COR-L47 (cell line): ENCODE measurements at regions not wholly inside any gene's neighbourhood (a gene's known extent, or its start where the extent isn't known, plus 50 kb on each side); places are given as distances from the start of the nearest gene placed in this dataset.
A peak's percentile ranks its signal among the peaks of the same experiment; 100 is the strongest.

ENCODE experiments used
- DNase-seq: peaks from one replicate; lab custom pipeline; 2025; lab: John Stamatoyannopoulos, UW

GRCh38 chr11:123302751-123303195, 107.7 kb upstream of the CLMP start:
- no peak for DNase-seq

DNA sequence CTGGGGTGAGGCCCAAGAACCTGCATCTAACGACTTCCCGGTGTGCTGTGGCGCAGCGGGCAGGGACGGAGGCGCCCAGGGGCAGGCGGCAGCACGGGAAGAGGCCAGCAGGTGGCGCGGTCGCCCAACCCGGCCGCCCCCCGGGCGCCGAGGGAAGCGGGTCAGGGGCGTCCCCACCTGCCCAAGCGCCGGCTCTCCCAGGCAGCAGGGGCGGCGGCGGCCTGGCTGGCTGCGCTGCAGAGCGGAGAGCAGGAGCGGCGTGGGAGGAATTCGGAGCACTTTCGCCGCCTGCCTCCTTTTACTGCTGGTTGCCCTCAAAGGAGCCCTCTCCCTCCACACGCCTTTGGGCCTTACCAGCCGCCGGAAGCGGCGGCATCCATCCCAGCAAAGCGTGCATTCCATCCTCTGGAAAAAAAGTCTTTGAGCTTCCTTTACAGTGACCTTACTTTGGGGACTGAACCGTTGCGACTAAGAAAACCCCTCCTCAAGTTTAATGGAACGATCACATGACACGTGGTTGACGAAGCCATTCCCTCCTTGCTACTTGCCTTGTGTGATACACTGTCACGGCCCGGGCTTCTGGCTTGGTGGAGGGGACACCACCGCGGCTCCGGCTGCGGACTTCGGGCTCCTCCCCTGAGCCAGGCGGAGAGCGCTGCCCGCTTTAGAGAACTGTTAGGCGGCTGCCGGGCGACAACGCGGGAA, 106.8 kb upstream of the CLMP start:
- no peak for DNase-seq

DNA sequence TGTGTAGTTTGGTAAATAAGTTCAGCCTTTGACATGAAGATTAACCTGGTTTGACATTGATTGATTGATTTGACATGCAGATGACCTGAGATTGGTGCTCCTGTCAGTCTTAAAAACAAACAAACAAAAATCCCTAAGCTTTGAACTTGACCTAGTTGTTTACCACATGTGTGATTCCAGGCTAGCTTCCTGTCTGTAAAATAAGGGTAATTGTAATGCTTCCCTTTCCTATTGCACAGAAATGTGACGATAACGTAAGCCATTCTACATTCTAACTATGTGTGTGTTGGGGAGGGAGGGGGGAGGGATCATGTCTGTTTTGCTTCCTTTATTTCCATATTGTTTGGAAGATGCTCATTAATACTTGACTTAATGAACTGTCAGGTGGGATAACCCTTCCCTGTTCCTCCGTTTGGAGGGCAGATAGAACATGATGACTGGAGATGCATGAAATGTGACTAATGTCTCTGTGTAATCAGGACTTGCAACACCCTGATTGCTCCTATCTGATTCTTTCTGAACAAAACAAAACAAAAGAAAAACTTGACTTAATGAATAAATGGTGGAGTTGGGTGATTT, 106.1 kb upstream of the CLMP start:
- DNase-seq, result no peak

DNA sequence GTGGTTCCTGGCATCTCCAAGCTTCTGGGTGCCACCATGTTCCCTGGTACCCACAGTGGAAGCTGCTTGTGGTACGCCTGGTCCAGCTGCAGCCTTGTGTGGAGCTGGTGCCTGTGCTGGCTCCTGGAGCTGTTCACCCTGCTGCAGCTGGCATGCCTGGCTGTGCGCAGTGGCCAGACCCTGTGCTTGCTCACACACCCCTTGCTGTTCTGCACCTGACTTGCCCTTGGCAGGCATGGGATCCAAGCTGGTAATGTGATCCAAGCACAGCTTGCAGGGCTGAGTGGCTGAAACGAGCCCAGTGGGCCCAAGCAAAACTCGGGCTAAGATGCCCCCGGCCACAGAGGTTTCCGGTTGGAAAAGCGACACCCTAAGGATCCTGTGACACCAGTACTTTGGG, 104.7 kb upstream of the CLMP start:
- no peak for DNase-seq

DNA sequence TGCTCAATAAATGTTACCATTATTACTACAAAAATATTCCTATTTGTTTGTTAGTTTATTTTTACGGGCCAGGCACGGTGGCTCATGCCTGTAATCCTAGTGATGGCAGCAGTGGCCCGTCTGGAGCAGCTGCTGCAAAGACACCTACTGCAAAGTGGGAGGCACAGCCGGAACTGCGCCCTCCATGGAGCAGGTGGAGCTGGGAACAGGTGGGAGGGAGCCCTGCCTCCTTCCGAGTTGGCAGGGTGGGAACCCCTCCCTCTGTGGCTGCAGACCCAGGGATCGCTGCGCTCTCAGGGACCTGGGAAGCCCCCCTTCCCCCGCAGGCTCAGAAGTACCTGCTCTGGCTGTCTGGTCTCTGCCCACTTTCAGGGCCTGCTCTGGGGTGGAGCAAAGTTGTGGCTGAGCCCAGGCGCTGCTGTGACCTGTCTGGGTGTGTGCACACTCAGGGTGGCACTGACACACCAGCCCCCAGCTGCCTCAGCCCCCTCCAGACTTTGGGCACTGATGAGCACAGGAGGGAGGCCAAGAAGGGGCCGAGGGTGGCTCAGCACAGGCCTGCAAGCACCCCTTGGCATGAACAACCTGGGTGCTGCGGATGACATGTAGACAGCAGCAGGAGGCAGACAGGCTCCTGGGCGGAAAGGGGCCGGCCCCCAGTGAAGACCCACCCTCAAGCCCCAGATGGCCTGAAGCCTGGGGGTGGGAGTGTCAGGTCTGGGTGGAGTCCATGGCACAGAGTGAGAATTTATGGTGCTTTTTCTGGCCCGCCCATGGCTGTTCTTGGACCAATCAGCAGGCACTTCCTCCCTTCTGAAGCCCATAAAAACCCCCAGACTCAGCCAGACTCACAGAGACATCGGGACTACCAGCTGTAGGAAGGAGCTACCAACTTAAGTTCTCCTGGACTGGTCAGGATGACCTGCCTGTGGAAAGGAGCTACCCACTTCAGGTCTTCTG, 103.7 kb upstream of the CLMP start:
- no peak for DNase-seq

DNA sequence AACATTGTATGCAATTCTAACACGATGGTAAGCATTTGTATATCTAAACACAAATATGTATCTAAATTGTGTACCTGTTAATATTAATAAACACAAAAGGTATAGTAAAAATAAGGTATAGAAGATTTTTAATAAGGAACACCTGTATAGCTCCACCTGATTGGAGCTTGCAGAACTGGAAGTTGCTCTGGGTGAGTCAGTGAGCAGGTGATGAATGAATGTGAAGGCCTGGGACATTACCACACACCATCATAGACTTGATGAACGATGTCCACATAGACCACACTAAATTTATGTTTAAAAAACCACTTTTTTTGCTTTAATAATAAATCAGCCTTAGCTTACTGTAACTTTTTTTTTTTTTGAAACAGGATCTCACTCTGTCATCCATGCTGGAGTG, 97.6 kb upstream of the CLMP start:
- DNase-seq, result no peak

DNA sequence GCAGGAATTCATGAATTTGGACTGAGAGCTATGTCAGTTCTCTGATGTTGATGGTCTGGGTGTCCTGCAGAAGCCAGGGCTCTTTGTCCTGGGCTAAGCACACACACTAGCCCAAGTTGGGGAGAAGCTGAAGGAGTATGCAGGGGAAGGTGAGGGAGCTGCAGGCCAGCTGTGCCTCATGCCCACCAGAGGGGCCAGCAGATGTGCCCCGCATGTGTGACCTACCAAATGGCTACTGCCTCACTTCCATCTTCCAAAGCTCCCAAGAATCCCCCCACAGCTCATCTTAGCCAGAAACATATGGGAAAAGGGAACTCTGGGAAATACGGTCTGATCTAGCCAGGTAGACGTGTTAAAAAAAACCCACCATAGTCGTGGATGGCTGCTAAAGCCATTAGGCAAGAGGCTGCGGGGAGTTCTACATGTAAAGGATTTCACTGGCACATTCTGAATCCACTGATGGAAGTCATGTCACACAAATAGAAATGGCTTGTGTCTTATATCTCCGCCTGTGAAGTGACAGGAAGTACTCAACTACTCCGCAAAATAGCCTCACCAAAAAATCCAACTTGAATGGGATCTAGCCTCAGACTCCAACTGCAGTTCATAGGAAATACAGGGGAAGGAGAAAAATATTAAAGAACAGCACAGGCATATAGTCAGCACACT, 96.3 kb upstream of the CLMP start:
- DNase-seq, result no peak

GRCh38 chr11:123286761-123287160, 91.7 kb upstream of the CLMP start:
- no peak for DNase-seq

DNA sequence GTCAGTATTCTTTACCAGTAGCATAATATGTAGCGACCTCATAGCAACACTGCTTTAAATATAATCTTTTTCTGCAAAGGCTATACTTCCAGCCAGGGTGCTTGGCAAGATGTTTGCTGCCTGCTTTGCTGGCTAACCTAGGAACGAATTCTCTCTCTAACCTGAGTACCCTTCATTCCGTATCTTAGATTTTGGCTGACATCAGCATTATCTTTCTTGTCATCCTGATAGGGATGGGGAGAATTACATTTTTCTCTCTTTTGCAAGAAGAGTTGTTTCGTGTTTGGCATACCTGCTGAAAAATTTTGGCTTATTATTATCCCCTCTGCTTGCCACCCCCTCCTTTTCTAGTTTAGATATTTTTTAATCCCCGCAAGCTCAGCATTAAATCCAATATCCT, 91.2 kb upstream of the CLMP start:
- no peak for DNase-seq

DNA sequence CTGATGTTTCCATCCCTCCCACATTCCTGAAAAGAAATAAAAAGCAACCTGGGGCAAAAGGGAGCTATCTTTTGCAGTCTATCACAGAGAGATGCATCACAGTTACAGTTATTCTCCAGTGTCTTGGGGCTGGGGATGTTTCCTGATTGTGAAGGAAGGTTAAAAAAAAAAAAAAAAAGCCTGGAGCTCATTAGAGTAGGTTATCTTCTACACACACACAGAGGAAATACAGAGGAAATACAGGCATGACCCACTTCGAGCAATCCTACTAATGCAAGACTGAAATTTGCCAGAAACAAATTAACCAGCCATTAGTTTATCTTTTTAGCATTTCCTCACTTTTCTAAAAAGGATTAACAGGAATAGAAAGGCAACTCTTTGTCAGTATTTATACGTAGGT, 89.4 kb upstream of the CLMP start:
- no peak for DNase-seq

DNA sequence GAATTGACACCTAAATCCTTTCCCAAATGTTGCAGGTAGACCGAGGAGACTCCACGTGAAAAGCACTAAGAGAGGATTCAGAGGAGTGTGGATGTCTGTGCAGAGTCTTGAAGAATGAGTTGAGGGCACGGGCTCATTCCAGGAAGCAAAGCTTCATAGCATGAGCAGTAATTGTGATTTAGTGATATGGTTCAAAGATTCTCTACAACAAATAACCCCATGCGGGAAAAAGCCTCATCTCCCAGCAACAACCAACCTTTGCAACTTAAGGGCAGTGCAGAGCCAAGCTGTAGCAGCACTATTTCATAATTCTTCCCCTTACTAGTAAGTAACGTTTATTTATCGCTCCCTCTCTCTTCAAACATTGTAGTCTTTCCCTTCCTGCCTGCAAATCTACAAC, 87.5 kb upstream of the CLMP start:
- DNase-seq, result no peak

GRCh38 chr11:123273616-123274015, 78.6 kb upstream of the CLMP start:
- no peak for DNase-seq

DNA sequence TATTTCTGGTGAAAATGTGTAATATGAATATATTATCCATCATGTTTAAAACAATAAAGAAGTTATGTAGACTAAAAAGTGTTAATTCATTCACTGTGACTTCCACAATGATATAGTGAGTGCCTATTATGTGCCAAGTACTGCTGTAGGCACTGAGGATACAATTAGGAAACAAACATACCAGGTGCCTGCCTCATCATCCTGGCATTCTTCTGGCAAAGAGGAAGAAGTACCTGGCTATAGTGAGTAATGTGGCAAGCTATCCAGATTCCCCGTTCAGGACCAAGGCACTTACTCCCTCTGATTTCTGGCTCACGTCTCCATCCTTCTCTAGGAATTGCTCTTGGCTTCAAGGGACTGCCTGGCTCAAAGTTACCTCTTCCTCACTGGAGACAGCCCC, 77.5 kb upstream of the CLMP start:
- no peak for DNase-seq

- peak; percentile 60 for DNase-seq
Observed at GRCh38 chr11:123268156-123268555, 73.1 kb upstream of the CLMP start.

- DNase-seq, result no peak
Observed at GRCh38 chr11:123265951-123266350, 70.9 kb upstream of the CLMP start.

- DNase-seq, result no peak
Observed at GRCh38 chr11:123264431-123264780, 69.4 kb upstream of the CLMP start.

DNA sequence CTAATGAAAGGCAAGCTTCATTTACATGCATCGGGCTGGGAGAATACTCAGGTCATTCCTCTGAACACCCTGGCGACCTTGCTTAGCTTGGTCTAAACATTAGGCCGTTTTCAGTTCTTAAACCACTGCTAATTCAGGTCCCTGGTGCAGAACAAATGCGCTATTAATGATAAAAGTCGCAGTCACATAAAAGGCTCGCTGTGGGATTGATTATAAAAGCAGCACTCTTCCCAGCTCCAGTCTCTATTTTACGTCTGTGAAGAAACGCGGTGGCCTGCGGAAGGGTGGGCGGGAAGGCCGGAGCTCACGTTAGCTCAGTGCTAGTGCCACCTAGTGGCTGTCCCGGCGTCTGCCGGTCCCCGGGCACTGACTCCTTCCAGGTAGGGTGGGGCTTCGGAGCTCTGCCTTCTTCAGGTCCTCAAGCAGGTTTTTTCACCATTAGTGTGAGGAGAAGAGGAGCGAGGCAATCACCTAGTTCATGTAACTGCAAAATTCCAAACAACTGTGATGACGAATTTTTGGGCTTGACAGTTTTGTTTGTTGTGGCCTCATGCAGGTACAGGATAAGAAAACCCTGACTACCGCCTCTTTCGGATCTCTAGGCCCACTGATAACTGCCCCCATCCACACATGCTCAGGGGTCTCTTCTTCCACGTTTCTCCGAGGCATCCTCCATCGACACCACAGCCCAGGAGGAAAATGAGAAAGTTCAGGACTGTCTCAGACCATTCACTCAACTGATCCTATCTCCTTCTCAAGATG, 66.5 kb upstream of the CLMP start:
- DNase-seq, result peak; percentile 83

- no peak for DNase-seq
Observed at GRCh38 chr11:123260511-123261211, 65.6 kb upstream of the CLMP start.

DNA sequence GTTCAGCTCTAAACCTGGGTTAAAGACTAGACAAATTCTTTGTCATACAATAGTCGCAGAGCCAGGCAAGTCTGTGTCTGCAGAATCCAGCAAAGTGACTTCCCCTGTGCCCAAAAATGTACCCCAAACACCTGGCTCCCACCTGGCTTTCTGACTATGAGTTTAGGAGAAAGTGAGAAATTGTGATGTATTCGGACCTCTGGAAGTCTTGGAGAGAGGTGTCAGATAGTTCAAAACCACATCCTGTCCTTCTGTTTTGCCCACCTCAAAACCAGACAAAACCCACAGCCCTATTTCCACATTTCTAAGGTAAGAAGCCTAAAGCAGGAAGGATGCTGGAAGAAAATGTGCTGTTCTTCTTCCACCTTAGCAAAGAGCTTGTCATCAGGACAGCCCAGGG, 63.8 kb upstream of the CLMP start:
- no peak for DNase-seq

DNA sequence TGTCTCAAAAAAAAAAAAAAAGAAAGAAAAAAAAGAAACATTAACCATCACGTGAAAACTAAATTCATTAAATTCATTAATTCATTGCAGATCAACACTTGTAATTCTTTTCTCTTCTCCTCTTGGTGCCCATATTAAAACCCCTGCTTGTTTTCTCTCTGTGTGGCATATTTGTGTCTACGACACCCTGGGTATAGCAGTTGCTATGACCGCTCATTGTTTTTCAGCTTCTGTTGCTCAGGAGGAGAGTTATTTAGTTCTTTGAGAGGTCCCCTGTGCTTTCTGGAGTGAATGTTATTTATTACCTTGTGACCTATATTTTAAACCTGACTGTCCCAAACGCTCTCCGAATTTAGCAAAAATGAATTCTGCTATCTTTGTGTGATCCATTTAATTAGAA, 62.3 kb upstream of the CLMP start:
- no peak for DNase-seq

DNA sequence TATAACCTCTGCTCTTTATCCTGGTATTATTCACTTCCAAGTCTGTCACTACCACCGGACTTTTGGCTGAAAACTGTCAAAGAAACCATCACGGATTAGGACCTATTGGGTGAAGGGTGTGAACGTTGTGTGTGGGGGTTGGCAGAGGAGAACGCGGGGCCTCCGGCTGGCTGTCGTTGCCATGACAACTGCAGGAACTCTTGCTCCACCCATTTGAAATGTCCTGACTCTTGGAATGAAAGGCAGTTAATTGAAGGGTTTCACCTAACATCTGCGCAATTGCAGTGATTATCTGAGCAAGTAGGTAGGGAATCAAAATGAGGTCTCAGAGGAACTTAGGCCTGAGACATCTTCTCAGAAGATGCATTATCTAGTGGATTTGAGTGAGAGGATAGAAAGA, 60.9 kb upstream of the CLMP start:
- no peak for DNase-seq
